HG03439 (cell line): ENCODE measurements at regions not wholly inside any gene's neighbourhood (a gene's known extent, or its start where the extent isn't known, plus 50 kb on each side); places are given as distances from the start of the nearest gene placed in this dataset.

Source experiments
- ATAC-seq: cut with Tn5 transposase; IDR thresholded peaks from one replicate; pipeline ENCODE4 v1.9.1; 2021; ENCODE audit warnings: mild to moderate bottlenecking, moderate library complexity; ENCODE audit not compliant: unreplicated experiment

- no peak for ATAC-seq
Measured at GRCh38 chr2:128447538-128447995, 128.9 kb upstream of the HS6ST1 start.

DNA sequence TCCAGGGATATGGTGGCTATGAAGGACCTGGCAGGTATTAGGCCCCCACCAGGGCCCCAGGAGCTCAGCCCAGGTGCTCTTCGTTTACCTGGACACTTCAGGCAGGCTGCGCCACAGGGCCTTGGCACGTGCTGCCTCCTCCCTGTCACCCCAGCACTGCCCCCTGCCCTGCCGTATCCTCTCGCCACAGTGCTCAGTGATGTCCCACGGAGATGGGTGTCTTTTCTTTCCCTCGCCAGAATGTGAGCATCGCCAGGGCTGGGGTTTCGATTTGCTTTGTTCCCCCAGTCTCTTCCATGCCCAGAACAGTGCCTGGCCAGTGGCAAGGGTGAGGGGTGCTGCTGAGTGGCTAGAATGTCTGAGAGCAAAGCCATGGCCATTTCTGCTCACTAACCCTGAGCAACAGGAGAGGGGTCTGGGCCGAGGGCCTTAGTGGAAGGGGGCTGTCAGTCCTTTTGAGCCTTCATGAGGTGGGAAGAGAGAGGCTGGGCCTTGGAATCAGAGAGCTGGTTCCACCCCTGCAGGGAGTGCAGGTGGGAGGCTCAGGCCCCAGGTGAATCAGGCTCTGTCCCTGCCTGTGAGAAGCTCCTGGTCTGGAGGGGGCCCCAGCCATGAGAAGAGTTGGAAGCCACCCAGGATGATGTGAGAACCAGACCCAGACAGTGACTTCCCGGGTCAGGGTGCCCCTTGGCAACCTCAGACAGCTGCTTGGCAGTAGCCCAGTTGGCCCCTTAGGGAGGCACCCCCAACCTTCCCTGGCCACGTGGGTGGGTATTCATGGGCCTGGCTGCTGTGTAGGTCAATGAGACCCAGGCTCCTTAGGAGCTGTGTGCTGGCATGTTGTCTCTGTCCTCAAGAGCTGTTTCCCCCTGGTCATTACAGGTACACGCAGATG lies 129.9 kb upstream of the HS6ST1 start:
- ATAC-seq = no peak

- no peak for ATAC-seq
Measured at GRCh38 chr2:128449226-128450061, 130.8 kb upstream of the HS6ST1 start.

DNA sequence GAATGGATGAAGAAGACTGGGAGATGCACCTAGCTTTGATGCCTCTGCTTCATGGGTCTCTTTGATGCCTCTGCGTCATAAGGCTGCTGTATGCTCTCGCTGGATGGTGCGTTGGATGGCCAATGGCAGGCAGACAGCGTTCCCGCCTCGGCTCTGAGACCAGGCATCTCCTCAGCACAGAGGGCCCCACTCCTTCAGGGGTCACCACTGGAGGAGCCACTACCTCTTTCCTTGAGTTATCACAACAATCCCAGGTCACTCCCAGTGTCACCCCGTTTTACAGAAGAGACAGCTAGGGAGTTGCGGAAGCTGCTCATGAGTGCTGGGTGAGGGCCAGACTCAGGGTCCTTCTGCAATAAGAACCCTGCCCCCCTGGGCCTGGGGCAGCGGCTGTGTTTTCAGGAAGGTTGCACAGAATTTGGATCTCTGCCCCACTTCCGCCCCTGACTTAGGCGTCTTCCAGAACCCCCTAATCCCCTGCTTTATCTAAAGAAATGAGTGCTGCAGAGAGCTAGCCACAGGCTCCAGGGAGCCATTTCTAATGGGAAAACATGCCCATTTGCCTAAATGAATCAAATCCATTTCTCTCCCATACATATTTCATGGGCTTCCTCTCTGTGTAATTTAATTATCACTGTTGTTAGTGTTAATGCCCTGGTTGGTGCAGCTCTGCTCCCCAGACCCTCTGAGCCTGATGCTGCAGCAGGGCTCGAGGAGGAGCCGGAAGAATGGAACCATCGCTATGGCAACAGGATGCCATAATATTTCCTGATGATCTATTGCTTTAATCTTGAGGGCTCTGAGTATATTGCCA lies 131.8 kb upstream of the HS6ST1 start:
- ATAC-seq = no peak

GRCh38 chr2:128451084-128452023 lies 132.7 kb upstream of the HS6ST1 start:
- no peak for ATAC-seq

GRCh38 chr2:128452024-128452411 lies 133.3 kb upstream of the HS6ST1 start:
- ATAC-seq = no peak

DNA sequence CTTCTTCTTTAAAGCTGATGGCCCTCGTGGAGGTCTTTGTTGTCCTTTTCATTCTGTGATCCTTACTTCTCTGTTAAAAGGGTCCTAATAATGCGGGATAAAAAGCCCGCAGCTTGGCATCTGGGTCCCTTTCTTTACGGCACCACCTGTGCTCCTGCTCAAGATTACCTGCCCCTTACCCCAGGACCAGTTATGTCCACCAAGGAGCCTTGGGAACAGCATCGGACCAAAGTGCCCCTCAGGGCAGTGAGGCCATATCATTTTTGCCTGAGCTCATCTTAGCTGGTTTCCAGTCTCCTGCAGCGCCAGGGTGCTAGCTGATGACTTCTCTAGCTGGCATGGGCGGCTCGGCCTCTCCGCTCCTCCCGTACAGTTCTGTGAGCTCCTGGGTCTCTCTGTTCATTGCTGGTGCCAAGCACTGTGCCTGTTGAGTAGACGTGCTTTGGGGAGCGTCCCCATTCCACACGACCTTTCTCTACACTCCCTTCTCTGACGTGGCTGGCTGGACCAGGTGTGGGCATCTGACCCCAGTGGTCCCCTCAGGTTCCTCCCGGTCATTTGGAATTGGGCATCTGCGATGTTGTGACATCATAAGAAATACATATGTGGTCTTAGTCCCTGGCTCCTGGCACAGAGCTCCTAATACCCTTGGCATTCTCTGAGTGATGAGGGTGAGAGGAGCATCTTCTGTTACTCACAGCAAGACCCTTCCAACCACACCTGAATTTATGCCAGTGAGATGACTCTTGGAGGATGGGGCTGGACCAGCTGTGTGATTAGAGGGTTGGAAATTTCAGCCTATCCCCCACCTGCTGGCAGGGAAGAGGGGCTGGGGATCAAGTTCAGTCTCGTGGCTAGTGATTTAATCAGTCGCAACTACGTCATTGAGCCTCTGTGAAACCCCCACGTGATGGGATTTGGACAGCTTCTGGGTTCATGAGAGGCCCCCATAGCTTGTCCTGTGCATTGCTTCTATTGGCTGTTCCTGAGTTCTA lies 134.2 kb upstream of the HS6ST1 start:
- ATAC-seq = no peak

DNA sequence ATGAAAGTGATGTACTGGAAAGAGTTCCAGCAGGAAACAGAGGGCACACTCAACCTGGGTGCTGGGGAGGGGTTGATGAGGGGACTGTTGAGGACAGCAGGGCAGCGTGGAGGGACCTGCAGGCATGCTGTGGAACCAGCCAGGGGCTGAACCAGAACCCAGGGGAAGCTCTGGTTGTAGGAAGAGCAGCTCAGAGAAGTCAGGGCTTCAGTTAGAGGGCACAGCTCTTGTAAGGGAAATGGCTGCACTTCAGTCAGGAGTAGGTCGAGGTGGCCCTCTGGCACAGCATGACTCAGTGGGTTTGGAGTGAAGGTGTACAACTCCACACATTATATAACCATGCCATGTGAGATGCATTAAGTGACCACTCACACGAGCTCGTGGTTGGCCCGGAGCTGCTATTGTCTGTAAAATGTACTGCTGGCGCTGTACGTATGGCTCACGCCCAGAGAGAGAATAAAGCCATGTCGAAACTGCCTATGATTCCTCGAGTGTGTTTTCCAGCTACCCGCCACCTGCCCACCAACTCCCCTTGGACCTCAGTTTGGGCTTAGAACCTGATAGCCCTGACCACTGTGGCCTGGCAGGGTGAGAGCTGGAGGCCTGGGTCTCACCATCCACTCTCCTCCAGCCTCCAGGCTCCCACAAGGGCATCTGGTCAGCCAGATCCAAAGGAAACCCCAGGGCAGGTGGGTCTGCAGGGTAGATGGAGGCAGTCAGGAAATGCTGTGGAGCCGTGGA lies 136.5 kb upstream of the HS6ST1 start:
- no peak for ATAC-seq

GRCh38 chr2:128455721-128456050 lies 137.0 kb upstream of the HS6ST1 start:
- no peak for ATAC-seq

DNA sequence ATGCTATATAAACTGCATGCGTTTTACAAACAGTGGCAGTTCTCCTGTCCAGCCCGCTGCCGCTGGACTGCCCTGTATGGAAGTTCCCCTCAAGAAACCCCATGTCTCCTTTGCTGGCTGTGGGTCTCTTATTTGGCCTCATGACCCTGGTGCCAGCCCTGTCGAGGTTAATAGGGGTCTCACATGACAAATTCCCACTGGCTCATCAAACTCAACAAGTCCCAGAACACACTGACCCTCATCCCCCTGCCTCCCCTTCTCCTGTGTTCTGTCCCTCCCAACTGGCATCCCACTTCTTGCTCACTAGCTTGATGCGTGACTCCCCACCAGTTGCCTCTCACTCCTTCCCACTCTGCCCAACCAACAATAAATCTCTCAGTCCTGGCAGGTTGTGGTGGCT lies 137.6 kb upstream of the HS6ST1 start:
- no peak for ATAC-seq

GRCh38 chr2:128457006-128457604 lies 138.4 kb upstream of the HS6ST1 start:
- ATAC-seq = no peak

GRCh38 chr2:128457716-128458115 lies 139.0 kb upstream of the HS6ST1 start:
- no peak for ATAC-seq

- no peak for ATAC-seq
Measured at GRCh38 chr2:128458505-128458904, 139.8 kb upstream of the HS6ST1 start.

DNA sequence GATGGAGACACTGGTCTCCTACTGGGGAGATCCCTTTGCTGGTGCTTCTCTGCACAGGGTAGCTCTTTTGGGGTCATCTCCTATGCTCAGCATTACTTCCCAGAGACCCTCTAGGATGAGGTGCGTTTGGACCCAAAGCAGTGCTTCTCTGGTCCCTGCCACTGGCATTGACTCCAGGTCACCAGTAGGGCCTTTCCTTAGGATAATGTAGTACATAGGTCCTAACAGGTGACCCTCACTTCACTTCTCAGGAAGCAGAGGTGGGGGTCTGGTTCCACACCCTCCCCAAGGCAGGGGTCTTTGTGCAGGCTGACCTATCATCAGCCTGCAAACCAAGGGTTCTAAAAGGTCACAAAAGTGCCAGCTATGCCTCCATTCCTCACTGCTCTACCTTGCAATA lies 145.8 kb upstream of the HS6ST1 start:
- ATAC-seq = no peak

- ATAC-seq = no peak
Measured at GRCh38 chr2:128465246-128466170, 146.8 kb upstream of the HS6ST1 start.

GRCh38 chr2:128466376-128466775 lies 147.7 kb upstream of the HS6ST1 start:
- no peak for ATAC-seq

DNA sequence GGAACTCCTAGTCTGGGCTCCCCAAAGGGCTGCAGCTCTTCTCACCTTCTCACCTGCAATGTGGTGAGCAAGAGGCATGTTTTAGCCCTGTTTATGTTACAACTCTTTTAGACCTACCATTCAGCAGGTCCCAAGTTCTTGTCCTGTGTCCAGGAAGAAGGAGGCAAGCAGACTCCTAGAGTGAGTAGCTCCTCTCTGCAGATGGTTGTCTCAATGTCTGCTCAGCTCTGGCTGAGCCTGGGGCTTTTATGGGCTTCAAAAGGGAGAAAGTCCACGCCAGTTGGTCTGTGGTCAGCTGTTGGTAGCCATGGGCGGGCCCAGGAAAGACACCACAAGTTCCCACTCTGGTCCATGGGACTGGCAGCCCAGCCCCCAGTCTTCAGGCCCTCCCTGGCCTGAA lies 148.1 kb upstream of the HS6ST1 start:
- ATAC-seq = no peak
